GM21529 (cell line): ENCODE measurements at regions not wholly inside any gene's neighbourhood (a gene's known extent, or its start where the extent isn't known, plus 50 kb on each side); places are given as distances from the start of the nearest gene placed in this dataset.

ENCODE experiments used
- ATAC-seq: cut with Tn5 transposase; IDR thresholded peaks from one replicate; pipeline ENCODE4 v1.9.1; 2021; ENCODE audit not compliant: unreplicated experiment

DNA sequence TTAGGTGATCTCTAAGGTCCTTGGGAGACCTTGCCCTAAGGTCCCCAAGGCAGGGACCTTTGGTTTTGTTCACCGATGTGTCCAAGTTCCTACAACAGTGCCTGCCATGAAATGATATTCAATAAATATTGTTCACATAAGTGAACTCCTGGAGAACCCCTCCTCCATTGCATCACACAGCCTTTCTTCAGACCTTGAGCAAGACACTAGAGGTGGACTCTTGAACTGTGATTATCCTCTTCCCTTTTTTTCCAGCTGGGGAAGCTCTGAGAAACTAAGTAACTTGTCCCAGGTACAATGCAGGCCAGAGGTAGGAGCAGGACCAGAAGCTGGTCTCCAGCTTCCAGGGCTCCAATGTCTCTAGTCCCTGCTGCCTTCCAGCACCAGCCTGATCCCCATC lies 76.6 kb upstream of the LMO1 start:
- ATAC-seq: no peak

DNA sequence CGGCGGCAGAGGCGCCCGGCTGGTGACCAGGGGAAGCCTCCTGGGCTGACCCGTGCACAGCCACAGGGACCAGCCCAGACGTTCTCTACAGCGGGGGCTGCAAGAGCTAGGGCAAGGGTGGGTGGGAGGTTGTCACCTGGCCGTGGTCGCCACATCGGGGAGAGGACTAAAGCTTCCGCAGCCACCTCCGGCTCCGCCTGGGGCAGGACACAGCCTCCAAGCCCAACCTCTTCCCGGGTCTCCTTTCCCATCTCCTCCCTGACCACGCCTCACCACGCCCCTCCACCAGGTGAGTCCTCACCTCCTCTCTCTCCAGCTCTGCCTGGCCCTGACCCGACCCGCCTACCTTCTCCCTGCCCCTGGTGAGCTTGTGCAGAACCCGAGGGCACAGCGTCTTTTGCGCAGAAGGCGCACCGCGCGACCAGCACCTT lies 75.9 kb upstream of the LMO1 start:
- ATAC-seq: no peak

DNA sequence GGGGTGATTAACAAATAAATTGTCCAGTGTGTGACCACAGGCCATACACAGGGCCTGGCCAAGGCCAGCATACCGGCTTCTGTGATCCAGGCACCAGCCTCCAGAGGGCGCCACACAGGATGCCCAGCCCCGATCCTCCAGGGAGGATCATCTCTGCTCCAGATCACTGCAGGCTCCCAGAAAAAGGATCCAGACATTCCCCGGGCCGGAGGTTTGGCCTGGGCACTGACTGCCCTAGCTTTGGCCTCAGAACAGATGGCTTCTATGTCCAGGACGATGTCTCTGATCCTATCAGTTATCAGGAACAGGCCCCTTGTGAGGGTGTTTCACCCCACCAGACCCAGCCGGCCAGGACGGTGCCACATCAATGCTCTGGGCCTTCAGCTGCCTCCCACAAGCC lies 74.5 kb upstream of the LMO1 start:
- ATAC-seq: peak; percentile 72

DNA sequence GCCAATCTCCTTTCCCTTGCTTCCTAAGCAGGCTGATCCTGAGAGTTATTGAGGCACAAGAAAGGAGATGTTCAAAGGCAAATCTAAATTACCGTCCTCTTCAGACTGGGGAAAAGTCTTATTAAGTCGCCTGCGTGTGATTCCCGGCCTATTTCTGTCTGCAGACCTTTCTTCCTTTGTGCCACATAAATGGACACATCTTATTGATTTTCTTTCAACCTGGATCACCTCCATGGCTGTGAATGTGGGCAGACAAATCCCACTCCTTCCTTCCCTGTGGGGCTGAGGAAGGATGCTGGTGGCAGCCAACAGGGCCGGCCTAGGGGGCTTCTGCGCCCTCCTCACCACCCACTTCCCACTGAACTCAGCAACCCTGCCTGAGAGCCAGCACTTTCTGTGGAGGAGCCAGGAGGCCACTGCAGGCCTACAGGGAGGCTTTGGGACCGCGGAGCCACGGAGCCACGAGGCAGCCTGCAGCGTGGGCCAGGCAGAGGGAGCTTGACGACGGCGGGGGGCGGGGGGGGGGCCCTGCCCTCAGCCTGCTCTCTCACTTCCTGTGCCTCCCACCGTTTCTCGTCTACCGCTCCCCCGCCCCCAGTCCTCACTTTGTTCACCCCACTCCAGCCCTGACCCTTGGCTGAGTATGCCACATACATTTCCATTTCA lies 73.6 kb upstream of the LMO1 start:
- no peak for ATAC-seq

DNA sequence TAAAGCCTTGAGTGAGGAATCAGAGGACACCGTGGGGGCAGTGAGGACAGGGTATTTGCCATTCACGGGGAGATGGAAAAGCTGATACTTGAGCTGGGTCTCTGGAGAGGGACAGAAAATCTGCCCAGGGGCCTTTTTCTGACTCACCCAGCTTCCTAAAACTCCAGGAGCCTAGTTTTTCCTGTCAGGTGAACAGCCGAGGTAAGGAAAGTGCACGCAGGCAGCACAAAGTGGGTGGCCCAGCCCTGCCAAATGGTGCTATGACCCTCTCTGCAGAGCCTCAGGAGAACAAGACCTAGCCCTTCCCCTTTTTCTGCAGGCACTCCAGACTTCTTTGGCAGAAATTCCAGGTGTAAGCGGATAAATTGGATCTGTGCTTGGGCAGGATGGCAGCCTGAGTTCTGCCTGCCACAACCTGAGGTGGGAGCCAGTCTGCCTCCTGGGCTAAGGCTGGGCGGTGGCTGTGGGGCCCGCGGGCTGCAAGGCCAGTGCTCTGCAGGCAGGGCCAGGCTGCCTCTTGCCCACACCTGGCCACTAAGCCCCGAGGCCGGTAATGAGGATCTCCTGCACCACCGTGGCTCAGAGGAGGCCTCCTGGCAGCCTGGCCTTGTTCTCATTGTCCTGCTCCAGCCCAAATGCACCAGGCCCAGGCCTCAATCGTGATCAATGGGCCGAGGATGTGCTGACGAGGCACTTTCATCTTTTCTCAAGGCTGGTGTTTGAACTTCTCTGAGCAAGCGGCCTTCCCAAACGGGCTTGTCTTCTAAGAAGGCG lies 72.9 kb upstream of the LMO1 start:
- no peak for ATAC-seq

DNA sequence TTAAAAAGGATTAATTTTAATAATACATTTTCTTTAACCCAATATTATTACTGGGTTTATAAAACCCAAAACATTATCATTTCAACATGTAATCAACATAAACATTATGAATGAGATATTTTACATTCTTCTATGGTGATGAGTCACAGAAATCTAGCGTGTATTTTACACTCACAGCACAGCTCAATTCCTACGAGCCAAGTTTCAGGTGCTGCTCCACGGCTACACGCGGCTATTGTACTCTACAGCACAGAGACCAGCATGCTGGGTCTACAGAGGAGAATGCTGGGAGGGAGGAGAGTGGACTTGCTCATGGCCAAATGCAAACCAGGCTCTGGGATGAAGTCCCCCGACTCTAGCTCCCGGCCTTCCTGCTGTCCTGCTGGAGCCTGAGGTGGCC lies 72.0 kb upstream of the LMO1 start:
- ATAC-seq: no peak

DNA sequence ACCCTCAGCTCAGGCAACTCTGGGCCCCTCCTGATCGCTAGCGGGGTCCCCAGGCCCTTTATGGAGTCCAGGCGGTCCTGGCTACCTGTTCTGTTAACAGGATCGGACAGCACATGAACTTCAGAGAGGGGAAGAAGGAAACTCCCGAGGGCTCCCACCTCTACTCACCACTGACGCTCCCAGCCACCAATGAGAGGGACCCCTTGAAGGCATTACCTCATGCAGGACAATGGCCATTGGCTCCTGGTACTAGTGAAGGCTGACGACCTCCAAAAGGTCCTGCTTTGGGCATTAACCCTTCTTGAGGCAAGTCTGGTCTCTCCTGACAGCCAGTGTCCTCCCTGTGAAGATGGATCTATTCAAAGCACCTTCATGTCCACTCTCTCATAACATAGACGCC lies 71.5 kb upstream of the LMO1 start:
- no peak for ATAC-seq

DNA sequence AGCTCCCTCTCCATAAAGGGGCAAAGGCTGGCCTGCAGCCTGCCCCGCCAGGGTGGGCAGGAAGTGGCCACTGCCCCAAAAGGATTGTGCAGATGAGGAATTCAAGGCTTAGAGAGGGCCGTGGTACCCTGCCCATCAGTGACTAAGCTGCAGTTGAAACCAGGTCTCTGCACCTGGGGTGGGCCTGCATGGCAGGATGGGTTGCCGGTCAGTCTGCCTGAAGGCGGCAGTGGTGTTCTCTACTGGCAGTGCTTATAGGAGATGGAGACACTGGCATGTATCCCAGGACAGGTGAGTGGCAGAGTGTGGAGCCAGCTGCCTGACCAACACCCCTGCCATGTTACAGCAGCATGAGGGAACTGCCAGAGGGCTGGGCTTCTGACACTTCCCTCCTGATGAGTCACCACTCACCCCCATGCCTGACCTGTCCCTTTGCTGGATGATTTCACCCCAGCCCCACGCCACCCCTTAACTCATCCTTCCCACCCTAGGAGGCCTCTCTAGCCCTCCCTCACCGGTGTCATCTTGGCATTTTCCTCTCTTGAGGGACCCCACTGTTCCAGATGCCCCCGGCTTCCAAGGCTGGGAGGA lies 70.2 kb upstream of the LMO1 start:
- ATAC-seq: no peak

DNA sequence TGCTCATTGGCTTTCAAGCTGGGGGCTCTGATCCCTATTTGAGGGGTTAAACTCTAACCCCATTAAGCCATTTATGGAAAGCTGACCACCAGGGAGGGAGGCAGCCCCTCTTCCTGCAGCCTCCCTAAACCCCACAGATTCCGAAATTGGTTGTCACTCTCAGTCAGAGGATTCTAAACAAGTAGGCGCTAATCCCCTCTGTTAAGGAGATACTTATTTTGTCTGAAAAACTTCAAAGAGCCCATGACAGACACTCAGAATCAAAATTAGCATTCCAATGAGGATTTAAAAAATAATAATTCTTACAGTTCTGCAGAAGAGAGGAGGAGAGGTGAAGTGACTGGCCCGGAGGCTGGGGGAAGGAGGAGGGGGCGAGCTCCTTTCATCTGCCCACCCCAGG lies 69.7 kb upstream of the LMO1 start:
- no peak for ATAC-seq

DNA sequence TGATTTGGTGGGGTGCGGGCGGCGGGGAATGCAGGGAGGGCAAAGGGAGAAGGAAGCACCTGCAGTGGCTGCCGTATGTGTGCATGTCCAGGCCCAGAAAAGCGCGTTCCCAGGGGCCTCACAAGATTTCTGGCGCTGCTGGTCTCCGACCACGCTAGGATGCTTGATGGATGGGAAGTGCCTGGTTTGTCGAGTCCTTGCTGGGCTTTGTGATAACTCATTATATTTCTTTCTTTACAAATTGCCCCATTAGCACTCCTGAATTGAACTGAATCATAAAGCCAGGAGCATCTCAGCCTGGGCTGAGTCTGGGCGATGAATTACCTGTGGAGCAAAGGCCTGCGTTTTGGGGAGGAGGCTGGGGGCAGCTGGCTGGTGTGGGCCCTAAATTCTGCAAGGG lies 69.2 kb upstream of the LMO1 start:
- no peak for ATAC-seq

DNA sequence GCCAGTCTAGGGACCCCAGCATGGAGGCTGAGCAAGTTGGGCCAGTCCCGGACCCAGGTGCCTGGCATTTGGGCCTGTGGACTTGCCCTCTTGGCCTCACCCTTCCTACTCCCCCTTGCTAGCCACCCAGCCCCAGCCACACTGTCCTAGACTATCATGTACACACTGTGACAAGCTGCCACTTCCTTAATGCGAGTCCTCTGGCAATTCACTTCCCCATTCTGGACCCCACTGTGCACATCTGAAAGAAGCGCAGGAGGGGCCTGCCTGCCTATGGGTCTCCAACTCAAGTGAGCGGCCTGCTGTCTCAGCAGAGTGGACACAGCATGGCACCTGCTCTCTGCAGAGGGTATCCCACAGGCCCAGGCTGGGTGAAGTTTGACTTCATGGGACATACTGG lies 68.5 kb upstream of the LMO1 start:
- ATAC-seq: peak; percentile 28

DNA sequence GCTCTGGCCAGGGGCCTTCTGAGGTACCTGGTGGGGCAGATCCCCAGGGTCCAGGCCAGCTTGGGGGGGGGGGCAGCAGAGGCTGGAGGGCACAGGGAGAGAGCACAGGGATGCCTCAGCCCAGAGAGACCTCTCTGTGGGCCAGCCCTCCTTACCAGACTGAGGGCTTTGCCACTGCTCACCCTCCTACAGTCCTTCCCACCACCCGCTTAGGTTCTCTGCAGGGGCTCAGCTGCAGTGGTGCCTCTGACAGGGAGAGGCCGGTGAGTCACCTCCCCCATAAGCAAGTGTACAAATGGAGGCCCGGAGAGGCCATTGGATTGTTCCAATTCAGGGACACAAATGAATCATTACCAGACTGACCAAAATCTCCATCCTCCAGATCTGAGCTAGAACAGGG lies 68.1 kb upstream of the LMO1 start:
- no peak for ATAC-seq

DNA sequence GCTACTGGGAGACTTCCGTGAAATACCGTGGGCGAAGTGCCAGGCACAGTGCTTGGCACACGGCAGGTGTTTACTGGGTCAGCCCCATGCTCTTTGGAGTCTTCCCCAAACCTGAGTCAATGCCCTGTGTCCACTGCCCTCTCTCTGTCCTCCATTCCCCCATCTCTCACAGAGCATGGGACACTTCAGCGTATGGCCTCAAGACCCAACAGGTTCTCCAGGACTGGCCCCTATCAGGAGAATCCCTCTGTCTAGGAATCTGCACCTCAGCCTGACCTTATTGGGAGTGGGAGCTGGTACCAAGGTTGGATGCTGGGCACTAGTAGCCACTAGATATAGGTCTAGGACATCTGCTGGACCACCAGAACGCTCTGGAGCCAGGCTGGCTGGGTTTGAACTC lies 67.2 kb upstream of the LMO1 start:
- ATAC-seq: no peak

DNA sequence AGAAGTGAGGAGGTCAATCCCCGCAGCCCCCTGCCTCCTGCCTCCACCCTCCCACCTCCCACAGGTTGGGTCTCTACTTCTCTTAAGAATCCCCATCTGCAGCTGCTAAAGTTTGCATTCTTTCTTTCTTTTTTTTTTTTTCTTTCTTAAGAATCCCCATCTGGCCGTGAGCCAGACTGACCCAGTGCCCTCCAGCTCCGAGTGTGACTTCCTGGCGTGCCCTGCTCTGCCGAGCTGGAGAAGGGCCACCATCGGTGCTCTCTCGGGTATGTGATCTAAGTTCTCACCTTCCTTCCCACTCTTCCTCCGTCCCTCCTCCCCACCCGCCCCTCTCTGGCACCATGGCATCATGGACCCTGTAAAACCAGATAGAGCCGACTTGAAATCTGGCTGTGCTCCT lies 66.7 kb upstream of the LMO1 start:
- ATAC-seq: no peak

DNA sequence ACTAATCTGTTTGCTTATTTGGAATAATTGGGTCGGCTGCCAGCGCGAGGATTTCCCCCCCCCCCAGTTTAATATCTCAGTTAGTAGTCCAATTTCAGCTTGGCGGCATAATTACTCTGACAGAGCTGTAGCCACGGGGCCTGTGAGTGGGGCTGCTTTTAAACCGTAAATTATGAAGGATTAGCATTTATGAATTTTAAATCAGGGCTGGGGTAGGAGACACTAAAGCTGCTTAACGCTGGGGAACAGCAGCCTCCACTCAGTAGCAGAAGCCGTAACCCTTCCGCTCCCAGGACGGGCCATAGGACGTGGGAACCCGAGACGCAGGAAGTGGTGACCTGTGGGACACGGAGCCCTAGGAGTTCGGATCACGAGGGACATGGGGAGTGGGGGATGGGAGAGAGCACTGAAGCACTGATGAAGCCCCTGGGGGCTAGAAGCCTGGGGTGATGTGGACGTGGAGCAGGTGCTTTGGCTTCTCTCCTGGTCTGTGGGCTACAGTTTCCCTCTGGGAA lies 66.2 kb upstream of the LMO1 start:
- ATAC-seq: no peak

DNA sequence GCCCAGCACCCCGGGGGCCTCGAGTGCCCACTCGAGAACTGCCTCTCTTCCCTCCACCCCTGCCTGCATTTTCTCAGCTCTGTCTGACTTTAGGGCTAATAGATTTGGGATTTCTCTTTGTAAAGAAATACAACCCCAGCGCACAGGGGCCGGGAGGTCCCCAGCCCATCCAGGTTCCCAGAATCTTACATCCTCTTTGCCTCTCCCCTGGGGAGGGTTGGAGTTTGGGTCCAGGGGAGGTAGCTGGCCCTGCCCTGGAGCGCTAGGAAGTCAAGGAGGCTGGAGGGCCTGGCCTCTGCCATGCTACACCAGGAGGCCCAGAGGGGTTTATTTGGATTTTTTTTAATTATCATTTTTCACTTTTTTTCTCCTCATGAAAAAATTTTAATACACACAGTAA lies 65.7 kb upstream of the LMO1 start:
- no peak for ATAC-seq

DNA sequence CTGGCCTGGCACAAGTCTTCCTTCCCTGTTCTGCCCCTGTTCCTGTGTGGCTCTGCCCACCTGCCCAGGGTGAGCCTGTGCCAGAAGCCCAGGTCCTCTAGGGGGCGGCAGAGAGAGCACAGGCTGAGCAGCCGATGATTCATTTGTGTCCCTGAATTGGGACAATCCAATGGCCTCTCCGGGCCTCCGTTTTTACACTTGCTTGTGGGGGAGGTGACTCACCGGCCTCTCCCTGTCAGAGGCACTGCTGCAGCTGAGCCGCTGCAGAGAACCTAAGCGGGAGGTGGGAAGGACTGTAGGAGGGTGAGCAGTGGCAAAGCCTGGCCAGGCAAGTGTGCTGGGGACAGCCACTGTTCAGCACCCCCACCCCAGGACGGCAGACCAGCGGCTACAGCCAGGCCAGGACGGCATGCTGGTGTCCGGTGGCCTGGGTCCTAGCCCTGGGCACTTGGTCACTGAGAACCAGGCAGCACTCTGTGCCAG lies 65.2 kb upstream of the LMO1 start:
- peak; percentile 50 for ATAC-seq

DNA sequence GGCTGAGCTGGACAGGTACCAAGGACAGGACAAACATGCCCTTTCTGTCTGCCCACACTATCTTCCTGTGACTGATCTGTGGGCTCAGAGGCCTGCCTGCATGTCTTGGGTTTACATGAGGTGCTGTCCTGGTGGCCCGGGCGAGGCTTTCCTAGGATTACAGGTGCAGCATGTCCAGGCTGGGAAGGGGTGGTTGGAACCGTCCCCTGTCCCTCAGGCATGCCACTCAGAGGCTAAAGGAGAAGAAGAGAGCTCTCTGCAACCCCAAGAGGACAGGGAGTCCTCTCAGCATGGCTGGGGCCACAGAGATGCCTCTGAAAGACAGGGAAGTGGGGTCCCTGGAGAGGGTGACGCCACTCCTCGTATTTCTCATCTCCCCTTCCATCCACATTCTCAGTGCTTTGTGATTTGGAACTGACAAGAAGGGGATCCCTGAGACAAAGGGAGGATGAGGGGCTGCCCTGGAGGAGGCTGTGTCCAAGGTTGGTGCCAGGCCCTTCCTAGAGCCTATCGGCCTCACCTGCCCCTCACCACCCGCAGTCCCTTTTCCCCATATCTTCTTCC lies 64.6 kb upstream of the LMO1 start:
- no peak for ATAC-seq

DNA sequence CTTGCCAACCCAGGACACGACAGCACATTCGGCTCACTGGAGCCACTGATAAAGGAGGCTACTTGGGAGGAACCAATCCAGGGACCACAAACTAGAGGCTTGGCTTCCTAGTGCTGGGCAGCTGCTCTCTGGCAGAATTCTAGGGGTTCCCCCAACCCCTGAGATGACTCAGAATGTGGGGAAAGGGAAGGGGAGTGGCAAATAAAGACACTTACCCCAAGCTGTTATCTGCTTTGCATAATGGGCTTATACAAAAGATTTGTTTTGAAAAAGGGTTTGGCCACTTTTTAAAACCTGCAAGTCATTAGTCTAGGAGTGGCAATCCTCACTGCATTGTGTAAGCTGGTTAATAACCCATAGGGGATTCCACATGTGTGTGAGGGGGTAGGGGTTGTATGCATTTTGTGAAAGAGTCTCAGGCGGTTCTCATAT lies 64.1 kb upstream of the LMO1 start:
- peak; percentile 72 for ATAC-seq

DNA sequence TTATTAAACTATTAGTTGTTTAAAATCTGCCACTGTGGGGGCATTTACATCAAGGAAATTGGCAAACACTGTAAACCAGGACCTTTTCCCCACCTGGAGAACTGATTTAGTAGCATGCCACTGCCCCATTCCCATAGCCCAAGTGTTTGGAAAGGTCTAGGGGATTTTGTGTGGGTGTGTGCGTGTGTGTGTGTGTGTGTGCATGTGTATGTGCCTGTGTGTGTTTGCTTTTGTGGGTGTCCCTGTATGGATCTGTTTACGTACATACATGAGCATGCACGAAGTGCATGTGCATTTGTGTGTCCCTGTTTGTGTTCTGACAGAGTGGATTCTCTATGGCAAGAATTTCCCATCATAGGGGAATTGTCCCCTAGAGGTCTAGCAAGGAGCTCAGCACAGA lies 62.7 kb upstream of the LMO1 start:
- no peak for ATAC-seq

DNA sequence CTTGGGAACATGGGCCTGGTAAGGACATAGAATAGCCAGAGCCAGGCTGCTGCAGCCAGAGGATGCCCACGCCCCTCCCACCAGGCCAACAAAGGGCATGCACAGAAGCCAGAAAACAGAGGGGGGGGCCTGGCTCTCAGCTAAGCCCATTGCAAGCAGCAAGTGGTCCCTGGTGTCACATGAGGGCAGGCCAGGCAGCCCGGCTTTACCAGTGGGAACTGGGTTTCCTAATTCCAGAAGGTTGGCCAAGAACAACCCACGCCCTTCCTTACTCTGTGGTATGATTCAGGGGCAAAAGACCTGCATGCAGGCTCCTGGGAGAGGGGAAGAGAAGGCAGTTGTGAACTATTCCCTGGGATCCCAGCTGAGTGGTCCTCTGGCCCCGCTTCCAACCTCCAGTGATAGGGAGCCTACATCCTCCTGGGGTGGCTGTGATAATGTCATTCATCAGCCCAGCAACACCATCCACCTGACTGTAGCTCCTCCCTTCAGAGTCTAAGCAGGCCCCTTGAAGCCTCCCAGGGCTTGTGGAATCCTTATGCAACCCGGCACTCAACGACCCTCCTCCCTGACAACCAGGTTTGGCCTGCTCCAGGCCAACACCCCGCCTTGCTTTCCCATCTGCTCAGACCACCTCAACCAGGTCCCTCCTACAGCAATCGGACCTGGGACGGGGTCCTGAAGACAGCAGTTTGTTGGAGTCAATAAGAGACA lies 62.1 kb upstream of the LMO1 start:
- no peak for ATAC-seq
